ENCODE measurements at regions not wholly inside any gene's neighbourhood (a gene's known extent, or its start where the extent isn't known, plus 50 kb on each side); places are given as distances from the start of the nearest gene placed in this dataset.
"Not testable (repeated sequence)": the region's sequence is repeated elsewhere in the genome, so short reads cannot be mapped to it uniquely, and the experiment has no call there.

GRCh38 chr6:132136981-132137380 lies 185.8 kb upstream of the CCN2 start:
- no peak for DNase-seq

DNA sequence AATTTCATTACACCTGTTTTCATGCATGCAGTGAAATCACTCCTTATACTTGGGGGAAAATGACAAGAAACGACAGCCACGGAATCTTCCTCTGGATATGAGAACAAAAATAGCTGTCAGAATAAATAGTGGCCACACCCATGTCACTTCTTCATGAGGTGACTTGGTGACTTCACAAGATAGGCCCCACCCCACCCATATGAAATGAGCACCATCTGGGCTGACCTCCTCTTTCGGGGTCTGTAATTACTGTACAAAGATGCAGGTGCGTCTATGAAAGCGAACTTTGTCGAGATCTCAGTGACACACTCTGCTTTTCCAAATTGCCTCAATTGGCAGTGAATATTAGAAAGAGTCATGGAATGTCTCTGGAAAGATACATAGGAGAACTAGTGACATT lies 184.2 kb upstream of the CCN2 start:
- DNase-seq, result no peak

GRCh38 chr6:132133736-132134445 lies 182.7 kb upstream of the CCN2 start:
- no peak for DNase-seq

DNA sequence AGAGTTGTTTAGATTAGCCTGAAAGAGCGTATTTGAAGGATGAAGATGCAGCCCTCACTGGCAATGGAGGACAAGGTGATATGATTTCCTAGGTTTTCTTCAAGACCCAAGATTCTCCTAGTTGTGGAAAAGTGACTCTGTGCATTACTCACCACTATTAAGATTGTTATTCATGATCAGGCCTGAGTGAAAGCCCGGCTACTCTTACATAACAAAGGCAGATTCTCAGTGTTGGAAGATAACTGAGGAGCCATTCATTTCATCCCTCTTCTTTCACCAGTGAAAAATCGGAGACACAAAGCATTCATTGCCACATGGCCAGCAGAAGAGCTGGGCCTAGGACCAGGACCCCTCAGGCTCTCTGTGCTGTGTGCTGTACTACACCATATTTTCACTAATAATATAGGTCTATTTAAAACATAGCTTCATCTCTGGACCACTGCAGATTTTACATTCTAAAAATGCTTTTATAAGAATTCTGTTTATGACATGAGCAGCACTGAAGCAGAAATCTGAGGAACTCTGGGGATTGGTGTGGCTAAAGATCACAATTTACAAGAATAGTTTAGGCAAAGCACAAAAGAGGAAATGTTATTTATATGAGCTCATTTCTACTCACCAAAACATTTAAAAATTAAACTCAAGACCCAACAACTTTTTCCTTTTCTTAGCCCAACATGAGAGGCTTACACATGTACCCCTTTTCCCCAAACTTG lies 181.9 kb upstream of the CCN2 start:
- peak; percentile 56 for DNase-seq

GRCh38 chr6:132132422-132132821 lies 181.2 kb upstream of the CCN2 start:
- peak; percentile 3 for DNase-seq

DNA sequence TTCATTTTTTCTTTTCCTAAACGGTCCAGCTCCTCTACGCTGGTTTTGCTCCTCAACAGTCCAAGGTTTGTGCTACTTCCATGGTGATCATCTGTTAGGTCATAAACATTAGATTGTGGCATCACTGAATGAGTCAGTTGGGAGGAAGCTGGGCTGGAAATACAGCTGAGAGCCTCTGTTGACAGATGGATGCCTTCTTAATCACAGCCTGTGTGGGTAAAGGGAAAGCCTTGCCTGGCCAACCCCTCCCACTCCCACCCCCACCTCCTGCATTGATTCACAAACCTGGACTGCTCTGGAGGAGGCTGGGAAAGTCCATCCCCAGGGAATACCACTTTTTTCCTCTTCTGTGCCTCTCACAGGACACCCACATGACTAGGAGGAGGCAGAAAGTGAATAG lies 180.6 kb upstream of the CCN2 start:
- DNase-seq, result peak; percentile 96

DNA sequence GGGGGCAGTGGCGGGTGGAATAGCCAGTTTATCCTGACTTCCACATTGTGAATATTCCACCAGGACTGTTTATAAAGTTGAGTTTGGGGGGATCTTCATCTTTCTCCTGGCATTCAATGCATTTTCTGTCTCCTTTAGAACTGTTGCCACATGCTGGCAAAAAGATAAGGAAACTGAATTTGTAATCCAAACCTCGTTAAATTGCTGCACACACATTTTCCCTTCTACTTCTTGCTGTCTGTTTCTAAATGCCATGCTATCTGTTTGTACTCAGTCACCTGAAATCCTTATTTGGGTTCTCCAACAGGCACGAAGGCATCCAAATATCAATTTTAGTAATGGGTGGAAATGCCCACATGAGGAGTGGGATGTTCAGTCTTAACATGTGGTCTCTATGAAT lies 180.2 kb upstream of the CCN2 start:
- DNase-seq, result no peak

- no peak for DNase-seq
Measured at GRCh38 chr6:132130626-132131298, 179.6 kb upstream of the CCN2 start.

DNA sequence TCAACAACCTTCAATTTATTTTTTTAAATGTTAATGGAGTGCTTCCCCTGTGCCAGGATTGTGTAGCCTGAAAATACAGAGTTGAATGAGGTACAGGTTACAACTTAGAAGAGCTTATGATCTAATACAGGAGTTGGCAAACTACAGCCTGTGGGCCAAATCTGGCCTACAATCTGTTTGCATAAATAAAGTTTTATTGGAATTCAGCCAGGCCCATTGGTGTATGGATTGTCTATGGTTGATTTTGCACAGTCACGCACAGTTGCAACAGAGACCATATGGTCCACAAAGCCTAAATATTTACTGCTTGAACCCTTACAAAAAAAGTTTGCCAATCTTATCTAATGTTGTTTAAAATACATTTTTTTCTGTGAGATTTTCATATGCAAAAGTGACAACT lies 177.3 kb upstream of the CCN2 start:
- DNase-seq, result no peak

GRCh38 chr6:132126150-132126549 lies 175.0 kb upstream of the CCN2 start:
- no peak for DNase-seq

DNA sequence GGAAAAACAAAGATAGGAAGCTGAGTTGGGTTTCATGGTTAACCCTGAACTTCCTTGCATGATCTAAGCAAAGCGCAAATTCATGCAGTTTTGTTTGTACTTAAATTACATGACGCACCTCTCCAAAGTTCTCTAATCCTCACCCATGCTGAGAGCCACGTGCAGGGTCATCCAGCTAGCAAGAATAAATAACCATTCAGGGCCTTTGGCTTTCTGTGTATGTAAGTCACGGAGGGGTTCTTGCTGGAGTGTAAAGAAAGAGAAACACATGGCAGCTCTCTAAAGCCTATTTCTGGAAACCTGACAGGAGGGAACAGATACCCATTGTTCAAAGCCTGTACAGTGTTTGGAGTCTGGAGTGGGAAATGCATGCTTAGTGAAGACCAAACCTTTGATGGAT lies 171.7 kb upstream of the CCN2 start:
- DNase-seq, result peak; percentile 85

GRCh38 chr6:132122176-132122575 lies 171.0 kb upstream of the CCN2 start:
- DNase-seq, result no peak

GRCh38 chr6:132118144-132118543 lies 167.0 kb upstream of the CCN2 start:
- DNase-seq, result no peak

GRCh38 chr6:132115714-132116366 lies 164.7 kb upstream of the CCN2 start:
- no peak for DNase-seq

GRCh38 chr6:132114201-132114825 lies 163.1 kb upstream of the CCN2 start:
- no peak for DNase-seq

DNA sequence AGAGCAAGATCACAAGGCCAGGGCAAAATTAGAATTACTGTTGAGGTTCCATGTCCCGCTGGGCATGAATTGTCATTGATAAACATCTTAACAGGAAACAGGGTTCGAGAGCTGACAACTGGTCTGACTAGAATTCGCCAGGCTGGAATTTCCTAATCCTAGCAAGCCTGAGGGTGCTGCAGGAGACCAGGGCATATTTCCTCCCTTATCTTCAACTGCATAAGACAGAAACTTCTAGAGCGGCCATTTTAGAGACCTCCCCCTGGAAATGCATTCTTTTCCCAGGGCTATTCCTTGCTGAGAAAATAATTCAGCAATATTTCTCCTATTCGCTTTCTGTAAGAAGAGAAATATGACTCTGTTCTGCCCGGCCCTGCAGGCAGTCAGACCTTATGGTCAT lies 158.6 kb upstream of the CCN2 start:
- DNase-seq, result not testable (repeated sequence)

DNA sequence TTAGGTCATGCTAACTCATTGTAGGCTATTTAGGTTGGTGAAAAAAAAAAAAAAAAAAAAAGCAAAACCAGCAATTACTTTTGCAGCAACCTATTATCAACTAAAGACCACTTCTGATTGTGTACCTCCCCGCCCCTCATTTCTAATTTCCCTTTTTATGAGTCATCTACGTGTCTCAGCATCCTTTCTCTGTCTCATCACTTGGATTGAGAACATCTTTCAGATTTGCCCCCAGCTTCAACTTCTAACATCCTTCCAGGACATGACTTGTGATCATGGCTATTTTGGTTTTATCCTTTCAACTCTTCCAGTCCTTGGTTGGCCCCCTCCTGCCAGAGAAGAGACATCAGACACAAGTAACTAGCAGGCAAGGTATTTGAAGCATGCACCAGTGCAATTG lies 156.7 kb upstream of the CCN2 start:
- no peak for DNase-seq

DNA sequence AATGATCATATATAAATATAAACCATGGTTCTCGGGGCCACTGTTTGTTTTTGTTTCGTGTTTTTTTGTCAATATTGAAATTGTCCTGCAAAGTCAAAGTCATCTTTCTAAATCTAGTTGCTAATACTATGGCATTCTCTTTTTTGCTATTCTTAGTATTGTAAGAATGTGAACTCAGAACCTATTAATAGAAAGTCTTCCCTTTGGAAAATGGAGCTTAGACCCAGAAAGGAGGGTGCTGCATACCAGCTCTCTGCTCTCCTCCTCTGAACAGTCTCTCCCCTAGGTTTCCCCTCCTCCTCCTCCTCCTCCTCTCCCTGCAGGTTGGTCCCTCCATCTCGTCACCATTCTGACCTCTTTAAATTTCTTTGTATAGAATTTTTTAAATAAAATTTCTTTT lies 150.4 kb upstream of the CCN2 start:
- DNase-seq, result no peak

DNA sequence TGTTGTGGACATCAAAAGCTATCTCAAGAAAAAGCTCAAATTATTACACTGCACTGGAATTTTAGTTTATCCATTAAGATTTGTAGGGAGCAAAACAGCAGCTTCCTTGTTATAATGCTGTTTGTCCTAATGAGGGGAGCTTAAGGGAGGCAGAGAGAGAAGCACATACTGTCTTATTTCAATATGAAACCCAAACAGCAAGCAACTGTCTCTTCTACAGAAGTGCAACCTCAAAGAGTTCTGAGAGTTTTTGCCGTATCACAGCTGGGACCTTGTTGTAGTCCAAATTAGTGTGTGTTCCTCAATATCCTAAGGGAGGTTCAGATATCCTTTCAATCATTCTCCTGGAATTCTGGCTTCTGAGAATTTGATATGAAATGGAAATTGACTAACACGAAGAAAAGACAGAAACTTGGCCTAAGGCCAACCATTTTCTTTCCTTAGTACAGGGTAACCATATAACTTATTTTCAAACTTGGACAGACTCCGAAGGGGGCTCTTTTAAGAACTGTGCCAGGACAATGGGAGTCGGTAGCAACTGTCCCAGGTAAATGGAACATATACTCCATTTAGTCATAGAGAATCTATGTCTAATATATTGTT lies 149.3 kb upstream of the CCN2 start:
- DNase-seq, result no peak

DNA sequence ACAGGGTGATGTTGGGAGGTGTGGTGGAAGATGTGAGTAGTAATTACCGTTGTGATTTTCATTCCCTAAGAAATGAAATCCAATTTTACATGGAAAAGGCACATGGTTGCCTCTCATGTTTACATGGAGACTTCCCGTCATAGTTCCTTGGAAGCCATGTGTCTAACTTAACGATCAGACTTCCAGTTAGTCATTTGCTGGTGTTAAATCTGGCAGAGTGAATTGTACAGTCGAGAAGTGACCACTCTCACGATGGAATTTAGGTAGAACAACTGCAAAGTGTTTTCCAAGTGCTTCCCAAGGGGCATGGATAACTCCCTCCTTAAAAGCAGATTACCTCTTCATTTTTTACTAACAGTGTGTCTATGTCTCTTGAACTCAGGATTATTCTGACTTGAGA lies 145.8 kb upstream of the CCN2 start:
- DNase-seq, result no peak

DNA sequence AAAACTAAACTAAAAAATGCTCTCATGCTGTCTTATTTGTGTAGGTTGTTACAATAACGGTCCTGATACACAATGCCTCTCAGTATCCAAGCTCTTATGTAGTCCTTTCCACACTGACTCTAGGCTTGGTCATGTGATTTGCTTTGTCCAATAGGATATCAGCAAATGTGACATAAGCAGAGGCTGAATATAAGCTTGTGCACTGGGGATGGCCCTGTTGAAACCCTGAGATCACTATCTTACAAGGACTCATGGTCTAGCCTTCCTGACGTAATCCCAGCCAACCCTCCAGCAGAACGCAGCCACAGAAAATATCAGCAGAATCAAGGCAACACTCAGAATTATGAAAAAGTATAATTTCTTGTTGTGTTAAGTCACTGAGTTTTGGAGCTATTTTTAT lies 145.1 kb upstream of the CCN2 start:
- DNase-seq, result no peak

- DNase-seq, result no peak
Measured at GRCh38 chr6:132089173-132089572, 138.0 kb upstream of the CCN2 start.

- DNase-seq, result no peak
Measured at GRCh38 chr6:132088150-132088549, 137.0 kb upstream of the CCN2 start.
